IPS DF 4.7 (cell line): ENCODE measurements at regions not wholly inside any gene's neighbourhood (a gene's known extent, or its start where the extent isn't known, plus 50 kb on each side); places are given as distances from the start of the nearest gene placed in this dataset.
"Not testable (repeated sequence)": the region's sequence is repeated elsewhere in the genome, so short reads cannot be mapped to it uniquely, and the experiment has no call there.

Experiments
- DNase-seq: peaks from one replicate; pipeline ENCODE4 v3.0.0-alpha.2; 2013; ENCODE audit warnings: low spot score; ENCODE audit errors: extremely low read depth

DNA sequence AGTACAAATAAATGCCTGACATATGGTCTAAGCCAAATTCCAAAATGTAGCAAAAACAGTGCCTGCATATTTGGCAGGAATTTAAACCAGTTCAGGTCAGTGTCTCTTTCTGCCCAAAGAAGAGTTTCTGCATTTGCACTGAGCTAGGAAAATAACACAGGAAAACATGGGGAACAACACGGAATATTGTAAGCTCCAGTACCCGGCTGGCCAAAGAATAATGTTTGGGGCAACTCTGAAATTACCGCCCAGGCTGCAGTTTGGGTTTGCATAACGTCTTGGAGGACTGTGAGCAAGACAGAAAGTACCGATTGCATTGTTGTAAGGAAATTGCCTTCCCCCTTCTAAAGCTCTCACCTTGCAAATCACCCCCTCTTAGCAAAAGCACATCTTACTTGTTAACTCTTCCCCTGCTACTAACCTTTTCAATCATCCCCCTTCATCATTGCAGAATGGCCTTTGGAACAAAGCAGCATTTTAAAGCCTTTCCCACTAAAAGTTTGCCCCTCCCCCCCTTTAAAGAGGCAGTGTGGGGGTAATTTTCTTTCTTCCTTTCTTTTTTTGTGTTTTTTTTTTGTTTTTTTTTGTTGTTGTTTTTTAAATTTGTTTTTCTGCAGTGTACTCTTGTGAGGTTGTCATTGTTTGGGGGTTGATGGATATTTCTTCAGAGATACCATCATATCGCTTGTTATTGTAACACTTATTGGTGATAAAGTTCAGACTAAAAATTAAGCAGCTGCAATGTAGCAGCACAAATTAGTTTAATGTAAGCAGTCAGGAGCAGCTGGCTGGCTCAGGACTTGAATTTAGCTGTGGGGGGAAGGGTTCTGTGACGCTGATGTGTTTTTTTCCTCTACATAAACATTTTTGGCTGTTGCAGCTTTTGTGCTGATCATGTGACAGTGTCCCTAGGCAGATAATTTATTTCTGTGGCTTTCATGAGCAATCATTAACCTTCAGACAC is 100.0 kb upstream of the CITED2 start:
- DNase-seq, result no peak

GRCh38 chr6:139473731-139474130 is 99.3 kb upstream of the CITED2 start:
- no peak for DNase-seq

DNA sequence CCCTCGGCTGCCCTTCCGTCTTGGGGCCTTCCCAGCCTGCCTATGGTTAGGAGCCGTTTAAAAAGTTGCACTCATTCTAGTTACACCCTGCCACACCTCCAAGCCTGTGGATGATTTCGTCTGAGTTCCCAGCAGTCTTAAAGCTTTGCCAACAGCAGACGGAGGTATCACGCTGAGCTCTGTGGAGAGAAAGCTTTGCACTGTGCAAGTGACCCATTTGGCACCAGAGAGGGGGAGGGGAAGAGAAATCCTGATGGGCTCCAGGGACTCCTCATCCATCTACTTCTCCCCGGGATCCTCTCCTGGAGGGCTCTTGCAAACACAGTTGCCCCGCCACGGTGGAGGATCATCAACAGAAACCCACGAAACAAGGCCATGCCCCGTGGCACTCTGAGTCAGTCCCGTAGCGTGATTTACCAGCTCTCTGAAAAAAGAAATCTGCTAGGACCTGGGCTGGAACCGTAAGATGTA is 98.8 kb upstream of the CITED2 start:
- no peak for DNase-seq

DNA sequence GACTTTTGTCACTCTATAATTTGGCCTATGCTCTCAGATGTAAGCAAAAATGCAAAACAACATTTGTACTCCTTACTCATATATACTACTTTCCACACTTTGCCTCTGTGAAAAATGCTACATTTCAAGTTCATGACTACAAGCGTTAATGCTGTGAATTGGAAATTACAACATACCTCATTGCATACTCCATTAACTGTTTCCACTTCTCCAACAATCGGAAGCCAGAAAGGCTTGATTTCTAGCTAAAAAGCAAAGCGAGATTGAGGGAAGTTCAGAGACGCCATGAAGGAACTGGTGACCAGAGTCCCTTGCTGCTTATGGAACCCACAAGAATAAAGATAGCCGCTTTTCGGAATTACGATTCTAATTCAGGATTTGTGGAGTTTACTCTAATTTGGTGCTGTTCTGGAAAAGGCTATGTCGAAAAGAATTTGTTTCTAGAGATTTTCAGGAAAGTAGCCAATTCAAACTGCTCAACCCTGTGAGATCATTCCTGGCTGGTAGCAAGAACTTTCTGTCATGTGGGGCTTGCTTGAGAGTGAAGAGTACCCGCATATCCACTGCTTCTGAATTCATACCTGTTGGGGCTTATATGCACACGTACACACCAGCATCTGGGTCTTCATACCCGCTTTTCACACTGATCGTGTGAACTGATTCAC is 98.0 kb upstream of the CITED2 start:
- DNase-seq, result no peak

GRCh38 chr6:139470997-139471396 is 96.5 kb upstream of the CITED2 start:
- DNase-seq, result no peak

GRCh38 chr6:139468178-139468819 is 93.9 kb upstream of the CITED2 start:
- no peak for DNase-seq

DNA sequence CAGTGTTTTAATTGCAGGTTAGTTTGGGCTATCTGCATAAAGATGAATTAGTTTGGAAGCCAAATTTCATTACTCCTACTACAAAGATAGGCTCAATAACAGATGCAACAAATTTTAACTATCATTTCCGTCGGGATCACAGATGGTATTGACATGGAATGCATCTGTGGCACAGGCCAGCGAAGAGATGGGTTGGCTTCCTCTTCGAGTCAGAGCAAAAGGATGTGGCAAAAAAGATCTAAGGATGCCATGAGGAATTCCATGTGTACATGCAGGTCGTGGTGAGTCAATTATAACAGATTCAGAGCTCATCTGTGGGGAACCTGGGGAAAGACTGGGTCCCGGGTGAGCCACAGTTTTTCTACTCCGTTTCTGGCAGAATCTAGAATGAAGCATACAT is 83.0 kb upstream of the CITED2 start:
- no peak for DNase-seq

DNA sequence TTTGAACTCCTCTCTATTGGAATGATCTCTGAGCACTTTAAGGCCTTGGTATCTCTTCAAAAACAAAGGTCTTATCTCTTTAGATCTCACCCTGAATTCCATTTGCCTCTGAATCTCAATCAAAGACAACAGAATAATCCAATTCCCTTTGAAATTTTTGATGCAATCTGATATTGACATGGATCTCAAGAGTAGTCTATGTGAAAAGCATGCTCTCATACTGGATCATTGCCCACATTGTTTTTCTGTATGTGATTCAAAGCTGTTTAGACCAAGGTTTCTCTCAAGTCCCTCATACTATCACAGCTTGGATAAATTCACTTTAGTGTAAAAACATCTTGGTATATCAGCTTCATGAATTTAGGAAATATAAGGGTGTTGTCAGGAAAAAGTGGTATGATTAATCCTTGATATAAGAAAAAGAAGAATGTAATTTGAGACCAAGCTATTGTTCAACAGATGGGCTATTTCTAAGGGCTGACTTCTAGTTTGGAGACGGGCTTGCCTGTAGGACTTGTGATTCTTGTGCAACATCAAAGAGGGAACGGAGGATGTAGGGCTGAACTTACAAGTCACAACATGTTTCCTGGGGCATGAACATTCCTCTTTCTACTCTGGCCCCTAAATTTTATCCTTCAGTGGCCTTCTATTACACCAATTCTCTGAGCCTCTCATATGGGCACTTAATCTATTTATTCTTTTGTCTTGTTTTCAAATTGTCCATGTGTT is 77.9 kb upstream of the CITED2 start:
- DNase-seq, result no peak

DNA sequence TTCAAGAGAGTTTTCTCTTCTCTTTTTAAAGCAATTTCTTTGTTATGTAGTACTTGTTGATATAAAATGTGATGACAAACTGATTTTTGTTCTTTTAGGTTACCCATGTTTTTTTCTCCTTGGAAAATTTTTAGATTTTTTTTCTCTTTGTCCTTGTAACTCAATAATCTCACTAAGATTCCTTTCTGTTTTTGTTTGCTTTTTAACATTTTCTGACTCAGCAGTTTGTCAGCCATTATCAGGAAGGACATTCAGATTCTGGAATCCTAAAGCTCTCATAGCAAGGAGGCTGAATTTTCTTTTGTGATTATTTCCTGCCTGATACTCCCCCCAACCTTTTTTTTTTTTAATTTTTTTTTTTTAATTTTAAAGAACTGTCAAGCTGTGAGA is 75.2 kb upstream of the CITED2 start:
- no peak for DNase-seq

DNA sequence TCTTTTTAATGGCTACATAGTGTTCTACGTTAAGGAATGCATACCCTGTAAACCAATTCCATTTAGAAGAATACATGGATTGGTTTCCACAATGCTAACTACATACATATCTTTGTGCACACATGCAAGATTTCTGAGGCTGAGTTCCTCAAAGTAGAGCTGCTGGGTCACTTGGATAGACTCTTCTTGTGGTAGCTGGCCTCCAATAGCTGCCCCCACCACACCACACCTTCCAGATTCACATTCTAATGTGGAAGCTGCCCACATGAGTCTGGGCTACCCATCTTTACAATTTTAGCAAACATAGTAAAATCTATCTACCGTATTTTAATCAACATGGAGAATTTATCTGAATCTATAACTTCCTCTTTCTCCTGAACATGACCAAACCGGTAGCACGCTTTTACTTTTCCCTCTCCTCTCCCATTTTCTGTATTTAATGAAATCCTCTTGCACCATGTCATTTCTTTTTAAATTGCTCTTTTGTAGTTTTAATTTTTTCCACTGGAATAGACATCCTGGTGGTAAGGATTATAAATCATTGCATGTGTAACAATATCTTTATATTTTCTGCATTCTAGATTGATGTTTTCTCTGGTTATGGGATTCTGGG is 74.7 kb upstream of the CITED2 start:
- DNase-seq, result no peak

- no peak for DNase-seq
Observed at GRCh38 chr6:139448051-139448649, 73.7 kb upstream of the CITED2 start.

GRCh38 chr6:139447656-139447975 is 73.2 kb upstream of the CITED2 start:
- DNase-seq, result no peak

- DNase-seq, result no peak
Observed at GRCh38 chr6:139446768-139447655, 72.6 kb upstream of the CITED2 start.

DNA sequence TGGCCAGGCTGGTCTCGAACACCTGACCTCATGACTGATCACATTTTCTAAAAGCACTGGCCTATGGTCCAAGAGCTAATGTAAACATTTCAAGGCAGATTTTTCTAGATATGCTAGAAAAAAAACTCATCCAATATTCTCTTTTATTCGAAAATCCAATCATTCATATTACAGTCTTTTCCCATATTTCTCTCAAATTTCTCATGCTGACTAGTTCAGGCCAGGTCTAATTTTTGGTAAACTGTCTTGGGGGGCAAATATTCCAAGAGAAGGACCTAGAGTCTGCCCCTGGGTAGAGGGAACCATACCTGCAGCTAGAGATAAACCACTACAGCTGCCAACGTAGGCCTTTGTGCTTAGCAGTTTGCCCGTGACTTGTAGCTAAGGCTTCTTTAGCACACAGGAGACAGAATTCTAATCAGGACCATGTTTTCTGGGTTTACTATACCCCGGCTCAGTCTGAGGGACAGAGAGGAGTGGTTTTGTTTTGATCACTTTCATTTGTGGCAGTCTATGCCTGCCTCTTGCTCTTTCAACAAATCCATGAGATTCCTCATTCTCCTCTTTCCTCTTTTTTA is 71.8 kb upstream of the CITED2 start:
- no peak for DNase-seq

GRCh38 chr6:139444273-139444787 is 69.9 kb upstream of the CITED2 start:
- not testable (repeated sequence) for DNase-seq

GRCh38 chr6:139443231-139444112 is 69.0 kb upstream of the CITED2 start:
- DNase-seq, result no peak

- DNase-seq, result no peak
Observed at GRCh38 chr6:139442188-139442671, 67.8 kb upstream of the CITED2 start.

DNA sequence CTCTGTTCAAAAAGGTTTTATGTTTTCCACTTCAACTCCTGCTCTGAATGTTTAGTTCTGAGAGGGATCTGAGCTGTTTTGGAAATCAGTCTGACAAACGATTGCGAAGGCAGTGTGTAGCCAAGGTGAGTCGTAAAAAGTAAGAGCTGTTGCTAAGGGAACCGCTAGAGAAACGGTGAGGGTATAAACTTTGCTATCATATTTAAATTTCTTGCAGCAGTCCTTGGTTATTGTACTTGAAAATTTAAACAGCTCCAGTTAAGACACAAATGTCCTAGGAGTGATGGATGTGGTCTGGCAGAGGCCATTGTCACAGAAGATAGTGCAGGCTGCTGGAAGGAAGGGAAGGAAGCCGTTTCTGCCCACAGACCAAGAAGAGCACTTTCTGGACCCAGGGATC is 64.9 kb upstream of the CITED2 start:
- no peak for DNase-seq
